GM10266 (cell line): ENCODE measurements at regions not wholly inside any gene's neighbourhood (a gene's known extent, or its start where the extent isn't known, plus 50 kb on each side); places are given as distances from the start of the nearest gene placed in this dataset.

Experiments used
- DNase-seq: peaks from one replicate; pipeline ENCODE4 v3.0.0; 2012; ENCODE audit errors: extremely low spot score
- TF ChIP-seq, protein P1 (sequence below): IDR thresholded peaks from 2 replicates; pipeline ENCODE4 v1.5.1; 2012; ENCODE audit warnings: mild to moderate bottlenecking, low read depth; ENCODE audit not compliant: control insufficient read depth, insufficient read depth; ENCODE audit errors: missing control alignments

DNA sequence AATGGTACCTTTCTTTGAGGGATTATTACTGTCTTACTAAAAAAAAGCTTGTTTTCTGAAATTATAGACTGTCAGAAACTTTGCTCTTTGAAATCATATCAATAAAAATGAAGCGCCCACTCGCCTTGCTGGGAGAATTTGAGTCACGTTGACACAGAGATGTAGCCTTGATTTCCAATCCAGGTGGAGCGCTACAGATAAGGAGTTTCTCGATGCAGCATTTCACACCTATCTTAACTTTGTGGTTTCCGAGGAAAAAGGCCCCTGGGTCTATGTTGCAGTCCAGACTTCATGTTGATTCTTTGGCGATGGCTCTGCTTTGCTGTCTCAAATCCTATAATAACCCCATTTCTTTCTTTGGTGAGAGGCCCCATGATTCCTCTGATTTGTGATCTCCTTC is 158.1 kb upstream of the ARG1 start:
- TF ChIP-seq, protein P1, sequence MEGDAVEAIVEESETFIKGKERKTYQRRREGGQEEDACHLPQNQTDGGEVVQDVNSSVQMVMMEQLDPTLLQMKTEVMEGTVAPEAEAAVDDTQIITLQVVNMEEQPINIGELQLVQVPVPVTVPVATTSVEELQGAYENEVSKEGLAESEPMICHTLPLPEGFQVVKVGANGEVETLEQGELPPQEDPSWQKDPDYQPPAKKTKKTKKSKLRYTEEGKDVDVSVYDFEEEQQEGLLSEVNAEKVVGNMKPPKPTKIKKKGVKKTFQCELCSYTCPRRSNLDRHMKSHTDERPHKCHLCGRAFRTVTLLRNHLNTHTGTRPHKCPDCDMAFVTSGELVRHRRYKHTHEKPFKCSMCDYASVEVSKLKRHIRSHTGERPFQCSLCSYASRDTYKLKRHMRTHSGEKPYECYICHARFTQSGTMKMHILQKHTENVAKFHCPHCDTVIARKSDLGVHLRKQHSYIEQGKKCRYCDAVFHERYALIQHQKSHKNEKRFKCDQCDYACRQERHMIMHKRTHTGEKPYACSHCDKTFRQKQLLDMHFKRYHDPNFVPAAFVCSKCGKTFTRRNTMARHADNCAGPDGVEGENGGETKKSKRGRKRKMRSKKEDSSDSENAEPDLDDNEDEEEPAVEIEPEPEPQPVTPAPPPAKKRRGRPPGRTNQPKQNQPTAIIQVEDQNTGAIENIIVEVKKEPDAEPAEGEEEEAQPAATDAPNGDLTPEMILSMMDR, result no peak
- DNase-seq, result no peak

DNA sequence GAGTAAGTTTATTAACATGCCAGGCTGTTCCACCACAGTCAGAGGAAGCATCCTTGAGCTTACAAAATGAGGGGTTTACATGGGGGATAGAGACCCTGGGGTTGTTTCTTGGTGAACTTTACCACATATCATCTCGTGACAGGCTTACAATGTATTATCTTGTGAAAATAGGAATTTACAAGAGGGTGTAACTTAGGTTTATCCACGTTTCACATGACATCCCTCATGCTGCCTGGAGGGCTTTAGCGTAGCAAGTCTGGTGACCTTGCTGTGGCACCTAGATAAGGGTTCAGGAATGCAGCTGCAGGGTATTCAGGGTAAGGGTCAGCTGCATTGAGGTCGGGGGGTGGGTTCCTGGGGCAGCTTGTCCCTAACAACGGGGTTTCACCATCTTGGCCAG is 154.6 kb upstream of the ARG1 start:
- no peak for DNase-seq
- TF ChIP-seq, protein P1, result no peak

DNA sequence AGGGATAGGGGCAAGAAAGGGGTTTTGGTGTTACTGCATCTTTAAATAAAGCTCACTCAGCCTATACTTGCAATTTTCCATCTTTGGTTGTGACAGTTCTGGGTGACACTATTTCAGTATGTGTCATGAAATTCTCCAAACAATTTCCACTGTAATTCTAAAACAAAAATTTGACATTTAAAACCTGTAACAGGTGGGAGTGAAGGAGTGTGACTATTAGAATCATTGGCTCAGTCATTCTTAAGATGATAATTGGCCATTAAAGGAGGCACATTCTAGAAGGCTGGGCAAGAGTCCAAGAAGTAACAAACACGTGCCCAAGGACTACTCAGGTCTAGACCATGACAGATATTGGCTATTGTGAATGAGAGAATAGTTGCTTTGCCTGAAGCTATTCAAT is 153.3 kb upstream of the ARG1 start:
- TF ChIP-seq, protein P1, result no peak
- no peak for DNase-seq

DNA sequence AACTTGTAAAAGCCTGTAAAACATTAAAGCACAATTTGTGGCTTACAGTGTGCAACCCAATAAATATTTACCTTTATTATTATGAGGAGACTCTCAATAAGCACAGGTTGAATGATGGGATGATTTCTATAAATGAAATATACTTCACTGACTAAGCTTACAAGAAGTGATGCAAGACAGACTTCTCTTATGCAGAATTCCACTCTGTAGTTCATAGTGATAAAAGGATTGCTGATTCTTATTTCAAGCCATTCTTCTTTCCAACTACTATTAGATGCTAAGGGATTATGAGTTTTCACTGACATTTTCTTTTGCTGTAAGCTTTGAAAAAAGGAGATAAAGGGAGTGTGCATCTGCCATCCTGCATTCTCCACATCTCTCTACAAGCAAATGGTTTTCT is 149.0 kb upstream of the ARG1 start:
- TF ChIP-seq, protein P1, result no peak
- no peak for DNase-seq

DNA sequence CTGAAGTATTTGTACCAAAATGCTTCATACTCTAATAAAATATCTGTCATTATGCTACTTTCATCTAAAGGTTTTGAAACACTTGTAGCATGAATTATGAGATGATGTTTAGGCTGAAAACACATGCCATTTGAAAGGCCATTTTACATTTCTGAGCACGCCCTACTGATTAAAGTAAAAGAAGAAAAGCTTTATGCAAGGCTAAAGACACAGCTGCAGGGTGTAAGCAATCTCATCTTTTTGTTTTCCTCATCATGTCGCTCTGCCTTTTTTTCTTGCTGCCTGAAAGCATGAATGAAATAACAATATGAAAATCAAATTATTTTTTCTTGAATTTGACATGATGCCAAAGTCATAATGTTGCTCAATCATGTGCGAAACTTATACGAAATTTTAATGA is 148.6 kb upstream of the ARG1 start:
- TF ChIP-seq, protein P1, result no peak
- no peak for DNase-seq

DNA sequence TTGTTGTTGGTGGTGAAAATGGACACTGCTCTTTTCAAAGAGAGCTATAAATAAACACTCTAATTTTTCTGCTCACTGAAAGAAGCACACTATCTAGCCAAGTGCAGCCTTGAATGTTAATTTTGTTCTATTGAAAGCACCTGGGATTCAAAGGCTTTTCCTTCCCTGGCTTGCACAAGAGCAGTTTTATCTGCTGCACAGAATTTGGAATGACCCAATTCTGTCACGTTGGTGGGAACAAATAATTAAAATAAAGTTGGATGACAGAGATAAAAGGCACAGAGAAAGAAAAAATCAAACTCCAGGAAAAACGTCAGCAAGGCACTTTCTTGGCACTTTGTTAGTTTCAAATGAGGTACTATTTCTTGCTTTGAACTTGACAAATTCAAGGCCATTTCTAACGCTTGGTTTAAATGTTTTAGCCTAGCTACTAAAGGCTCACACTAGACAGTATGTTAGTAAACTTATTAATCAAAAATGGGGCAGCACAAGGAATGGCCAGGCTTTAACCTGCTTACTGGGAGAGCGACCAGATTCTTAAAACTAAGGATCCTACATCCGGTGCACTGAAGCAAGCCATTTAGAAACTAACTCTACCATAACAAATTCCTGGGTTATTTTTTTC is 145.5 kb upstream of the ARG1 start:
- TF ChIP-seq, protein P1, result no peak
- no peak for DNase-seq

DNA sequence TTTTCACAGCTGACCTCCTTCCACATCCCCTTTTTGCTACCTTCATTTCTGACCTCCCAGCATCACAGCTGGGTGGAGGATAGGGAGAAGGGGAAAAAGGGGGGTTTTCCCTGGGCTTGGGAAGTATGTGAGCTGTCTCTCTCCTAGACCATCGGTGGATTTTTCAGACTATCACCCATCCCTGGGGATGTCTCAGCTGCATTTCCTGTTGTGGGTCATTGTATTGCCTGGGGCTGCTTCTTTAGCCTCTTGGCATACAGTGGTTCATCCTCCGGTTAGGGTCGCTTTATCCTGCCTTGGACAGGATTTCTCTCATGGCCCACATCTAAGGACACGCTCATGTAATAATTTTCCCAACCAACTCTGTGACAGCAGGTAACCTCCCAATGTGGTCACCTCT is 142.5 kb upstream of the ARG1 start:
- TF ChIP-seq, protein P1, result no peak
- no peak for DNase-seq
